Islet of Langerhans (tissue), 1 donor: ENCODE measurements at regions not wholly inside any gene's neighbourhood (a gene's known extent, or its start where the extent isn't known, plus 50 kb on each side); places are given as distances from the start of the nearest gene placed in this dataset.
"Not testable (repeated sequence)": the region's sequence is repeated elsewhere in the genome, so short reads cannot be mapped to it uniquely, and the experiment has no call there.

Experiments used
- FAIRE-seq: peaks from one replicate; lab custom pipeline; 2011; peaks lifted over from hg19 to GRCh38; lab: Jason Lieb, UNC

DNA sequence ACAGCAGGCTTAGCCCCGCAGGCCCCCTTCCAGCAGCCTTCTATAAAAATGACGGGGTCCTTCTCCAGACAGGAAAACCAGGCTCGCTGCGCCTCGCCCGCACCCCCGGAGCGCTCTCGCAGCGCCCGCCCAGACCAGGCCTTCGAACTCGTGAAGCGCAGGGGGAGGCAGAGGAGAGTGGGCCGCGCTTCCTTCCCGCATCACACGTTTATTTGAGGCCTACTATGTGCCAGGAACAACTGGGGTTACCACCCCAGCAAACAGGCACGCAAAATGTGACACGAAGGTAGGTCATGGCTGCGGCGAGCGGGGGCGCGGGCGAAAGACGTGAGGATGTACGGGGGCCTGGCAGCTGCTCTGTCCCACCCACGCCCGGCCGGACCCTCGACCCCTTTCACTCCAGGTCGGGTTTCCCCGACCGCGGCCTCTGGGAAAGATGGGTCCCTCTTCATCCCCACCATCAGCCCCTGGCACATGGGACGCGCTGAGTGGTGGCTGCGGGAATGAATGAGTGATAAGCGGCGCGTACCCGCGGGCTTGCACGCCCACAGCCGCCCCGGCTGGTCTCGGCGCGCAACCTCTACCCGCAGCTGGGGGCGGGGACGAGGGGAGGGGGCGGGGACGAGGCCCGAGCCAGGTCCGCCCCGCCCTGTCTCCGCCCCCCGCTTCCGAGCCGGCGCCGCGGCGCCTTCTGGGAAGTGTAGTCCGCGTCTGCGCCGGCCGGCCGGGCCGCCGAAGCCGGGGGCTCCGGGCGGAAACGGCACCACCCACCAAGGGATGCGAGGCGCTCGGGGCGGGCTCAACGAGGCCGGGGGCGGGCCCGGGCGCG is 59.1 kb downstream of the ZNF467 start:
- FAIRE-seq, result no peak

DNA sequence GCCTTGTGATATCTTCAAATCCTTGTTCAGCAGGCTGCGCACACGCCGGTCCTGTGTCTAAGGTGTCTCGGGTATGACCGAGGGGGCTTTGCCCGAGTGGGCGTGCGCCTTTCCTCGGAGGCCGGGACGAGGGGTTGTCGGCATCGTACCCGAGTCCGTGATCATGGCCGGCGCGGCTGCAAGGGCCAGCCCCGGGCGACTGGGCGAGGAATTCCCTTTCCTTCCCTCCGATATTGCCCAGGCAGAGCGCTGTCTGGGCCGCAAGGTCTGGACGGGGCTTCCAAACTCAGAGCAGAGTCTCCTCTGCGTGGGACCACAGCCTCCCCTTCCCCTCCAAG is 59.7 kb downstream of the ZNF467 start:
- FAIRE-seq, result no peak

DNA sequence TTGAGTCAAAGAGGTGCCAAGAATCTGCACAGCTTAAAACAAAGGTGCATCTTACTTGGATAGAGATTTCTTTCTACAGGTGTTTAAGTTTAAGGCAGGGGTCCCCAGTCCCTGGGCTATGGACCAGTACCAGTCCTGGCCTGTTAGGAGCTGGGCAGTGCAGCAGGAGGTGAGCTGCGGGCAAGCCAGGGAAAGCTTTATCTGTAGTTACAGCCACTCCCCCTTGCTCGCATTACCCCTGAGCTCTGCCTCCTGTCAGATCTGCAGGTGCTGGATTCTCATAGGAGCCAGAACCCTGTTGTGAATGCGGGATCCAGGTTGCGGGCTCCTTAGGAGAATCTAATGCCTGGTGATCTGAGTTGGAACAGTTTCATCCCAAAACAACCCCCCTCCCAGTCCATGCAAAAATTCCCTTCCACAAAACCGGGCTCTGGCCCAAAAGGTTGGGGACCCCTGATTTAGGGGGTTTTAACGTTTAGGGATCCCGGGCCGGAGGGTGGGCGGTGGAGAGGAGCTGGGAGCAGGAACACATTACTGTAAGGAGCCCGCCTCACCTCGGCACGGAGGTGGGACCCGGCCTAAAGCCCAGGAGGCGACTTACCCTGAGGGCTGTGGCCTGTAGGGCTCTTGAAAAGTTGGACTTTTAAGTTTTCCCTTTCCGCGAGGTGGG is 60.2 kb downstream of the ZNF467 start:
- FAIRE-seq, result no peak

- no peak for FAIRE-seq
Observed at GRCh38 chr7:149708026-149708425, 65.4 kb downstream of the ZNF467 start.

GRCh38 chr7:149707448-149707886 is 65.9 kb downstream of the ZNF467 start:
- FAIRE-seq, result no peak

DNA sequence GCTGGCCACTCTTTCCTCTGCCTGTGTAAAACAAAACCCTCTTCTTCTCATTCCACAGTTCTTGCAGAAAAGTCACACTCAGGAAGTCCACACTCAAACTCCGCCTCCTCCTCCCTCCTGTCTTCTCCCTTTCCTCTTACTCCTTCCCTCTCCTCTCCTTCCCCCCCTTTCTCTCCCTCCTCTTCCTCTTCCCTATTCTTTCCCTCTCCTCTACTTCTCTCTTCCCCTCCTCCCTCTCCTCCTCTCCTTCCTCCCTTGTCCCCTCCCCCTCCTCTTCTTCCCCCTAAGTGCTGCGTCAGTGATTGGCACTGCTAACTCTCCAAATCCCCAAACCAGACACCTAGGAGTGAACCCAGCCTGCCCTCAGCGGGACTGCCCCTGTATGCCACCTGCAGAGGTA is 67.0 kb downstream of the ZNF467 start:
- FAIRE-seq, result no peak

DNA sequence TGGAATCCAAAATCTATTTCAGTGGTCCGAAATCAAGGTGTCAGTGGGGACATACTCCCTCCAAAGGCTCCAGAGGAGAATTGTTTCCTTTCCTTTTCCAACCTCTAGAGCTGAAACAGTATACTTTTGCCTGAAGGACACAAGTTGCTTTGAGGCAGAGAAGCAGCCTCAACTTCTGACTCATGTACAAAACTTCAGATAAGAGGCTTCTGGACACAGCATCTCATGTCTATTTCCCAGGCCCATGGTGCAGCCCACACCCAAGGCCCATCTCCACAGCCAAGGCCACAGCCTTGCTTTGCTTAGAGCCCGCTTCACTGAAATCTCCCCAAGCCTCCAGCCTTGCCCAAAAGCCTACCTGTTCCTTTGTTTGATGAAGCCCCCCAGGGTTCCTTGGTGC is 68.9 kb downstream of the ZNF467 start:
- FAIRE-seq, result no peak

DNA sequence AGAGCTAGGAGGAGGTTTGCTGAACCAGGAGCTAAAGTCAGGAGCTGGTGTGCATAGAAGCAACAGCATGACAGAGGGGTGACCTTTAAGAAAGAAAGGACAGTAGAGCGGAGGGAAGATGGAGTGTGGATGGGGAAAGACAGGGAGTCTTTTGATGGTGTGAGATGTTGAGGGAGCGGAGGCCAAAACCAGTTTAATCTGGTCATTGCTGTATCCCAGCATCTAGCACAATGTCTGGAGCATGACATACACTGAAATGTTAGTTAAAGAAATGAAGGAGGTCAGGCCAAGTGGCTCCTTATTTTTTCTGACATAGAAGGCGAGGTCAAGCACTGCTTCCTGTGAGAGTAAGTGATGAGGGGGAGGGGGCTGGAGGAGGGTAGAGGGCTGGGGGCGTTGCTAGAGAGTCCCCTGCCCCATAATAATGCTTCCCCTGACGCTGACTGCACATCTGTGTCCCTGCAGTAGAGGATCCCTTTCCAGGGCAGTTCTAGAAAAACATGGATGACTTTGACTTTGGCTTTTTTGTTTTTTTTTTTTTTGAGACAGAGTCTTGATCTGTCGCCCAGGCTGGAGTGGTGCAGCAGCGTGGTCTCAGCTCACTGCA is 70.2 kb downstream of the ZNF467 start:
- no peak for FAIRE-seq

DNA sequence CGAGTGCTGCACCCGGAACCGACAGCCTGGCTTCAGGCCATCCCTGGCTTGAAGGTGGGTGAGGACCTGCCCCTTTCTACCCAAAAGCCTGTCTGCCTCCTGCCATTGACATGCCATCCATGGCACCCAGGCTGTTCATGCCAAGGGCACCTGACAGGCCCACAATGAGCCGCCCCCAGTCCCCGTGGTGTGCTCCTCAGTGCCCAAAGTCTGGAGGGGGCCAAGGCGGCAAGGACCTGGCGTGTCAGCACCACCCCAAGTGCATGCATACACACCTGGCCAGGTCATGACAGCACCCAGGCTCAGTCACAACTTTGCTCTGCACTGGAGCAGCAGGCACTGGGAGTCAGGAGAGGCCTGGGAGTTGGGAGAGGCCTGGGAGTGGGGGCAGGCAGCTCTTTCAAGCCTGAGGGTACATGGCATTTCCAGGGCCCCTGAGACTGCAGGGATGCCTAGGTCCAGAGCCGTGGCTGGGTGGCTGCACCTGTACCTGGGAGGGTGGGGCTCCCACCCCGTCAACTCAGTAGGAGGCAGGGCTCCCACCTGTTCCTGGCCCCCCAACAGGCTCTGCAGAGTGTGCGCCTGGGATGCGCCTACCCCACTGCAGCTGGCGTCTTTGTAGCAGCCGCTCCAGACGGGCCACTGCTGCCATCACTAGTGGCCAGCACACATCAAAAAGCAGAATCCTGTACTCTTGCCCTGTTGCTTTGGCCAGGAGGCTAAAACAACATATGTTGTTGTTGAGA is 71.7 kb downstream of the ZNF467 start:
- FAIRE-seq, result no peak

- not testable (repeated sequence) for FAIRE-seq
Observed at GRCh38 chr7:149697767-149698166, 75.6 kb downstream of the ZNF467 start.

DNA sequence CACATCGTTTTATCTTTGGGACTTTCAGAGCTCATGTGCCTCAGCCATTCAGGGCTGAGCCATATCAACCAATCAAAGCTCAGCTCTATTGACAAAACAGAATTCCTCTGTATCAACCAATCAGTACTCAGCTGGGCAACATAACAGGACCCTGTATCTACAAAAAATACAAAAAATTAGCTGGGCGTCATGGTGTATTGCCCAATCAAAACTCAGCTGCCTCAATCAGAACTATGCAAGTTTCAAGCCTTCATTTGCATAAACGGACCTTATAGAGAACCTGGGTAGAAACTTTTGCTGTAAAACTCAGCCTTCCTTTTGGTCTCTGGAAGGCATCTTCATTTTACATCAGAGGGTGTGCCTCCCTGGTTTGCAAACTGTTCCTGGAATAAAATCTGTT is 77.1 kb downstream of the ZNF467 start:
- FAIRE-seq, result no peak

GRCh38 chr7:149692557-149692982 is 80.8 kb downstream of the ZNF467 start:
- FAIRE-seq, result no peak

- FAIRE-seq, result no peak
Observed at GRCh38 chr7:149692056-149692455, 81.3 kb downstream of the ZNF467 start.

GRCh38 chr7:149690688-149691446 is 82.5 kb downstream of the ZNF467 start:
- no peak for FAIRE-seq

DNA sequence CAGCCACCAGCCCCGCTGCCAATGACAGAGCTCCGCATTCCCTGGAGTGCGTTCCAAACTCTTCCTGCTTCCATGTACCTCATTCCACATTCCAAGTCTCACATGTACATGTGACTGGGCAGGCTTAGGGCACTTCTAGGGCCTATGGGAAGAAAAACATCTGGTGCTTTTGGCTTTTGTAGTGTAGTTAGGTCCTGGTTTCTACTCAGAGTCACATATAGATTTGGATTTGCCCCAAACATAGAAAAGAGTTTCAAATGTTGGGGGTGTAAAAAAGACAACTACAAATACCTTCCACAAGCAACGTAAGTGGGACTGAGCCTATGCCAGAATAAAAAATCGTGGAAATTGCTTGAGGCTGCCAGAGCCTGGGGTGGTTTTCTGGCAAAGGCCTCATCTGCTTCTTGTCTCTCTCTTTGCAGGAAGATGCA is 84.1 kb downstream of the ZNF467 start:
- FAIRE-seq, result no peak

DNA sequence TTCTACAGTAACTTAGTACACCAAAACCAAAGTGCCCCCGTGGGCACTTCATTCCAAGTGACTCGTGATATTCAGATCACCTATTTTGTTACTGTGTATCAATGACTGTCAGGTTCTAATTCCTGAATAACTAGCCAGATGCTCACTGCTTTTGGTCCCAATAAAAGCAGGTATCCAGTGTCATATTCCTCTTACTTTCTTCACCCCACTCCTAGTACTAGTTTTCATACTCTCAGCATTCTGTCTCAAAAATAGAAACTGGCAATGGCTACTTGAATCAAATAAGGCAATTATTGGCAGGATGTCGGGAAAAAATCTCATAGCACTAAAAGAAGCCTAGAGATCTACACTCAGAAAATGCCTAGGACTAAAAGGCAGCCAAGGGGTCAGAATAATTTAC is 84.6 kb downstream of the ZNF467 start:
- no peak for FAIRE-seq

DNA sequence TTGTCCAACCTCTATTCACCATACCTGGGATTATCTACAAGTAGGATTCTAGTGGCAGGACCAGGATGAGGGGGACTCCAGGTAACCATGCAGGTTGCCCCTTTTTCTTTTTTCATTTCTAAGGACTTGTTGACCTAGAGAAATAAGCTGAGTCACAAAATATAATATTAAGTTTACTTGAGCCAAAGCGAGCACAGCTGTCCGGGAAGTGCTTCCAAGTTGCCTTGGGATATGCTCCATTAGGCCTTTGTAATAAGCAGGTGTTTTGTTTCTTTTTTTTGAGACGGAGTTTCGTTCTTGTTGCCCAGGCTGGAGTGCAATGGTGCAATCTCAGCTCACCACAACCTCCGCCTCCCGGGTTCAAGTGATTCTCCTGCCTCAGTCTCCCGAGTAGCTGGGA is 85.6 kb downstream of the ZNF467 start:
- not testable (repeated sequence) for FAIRE-seq

DNA sequence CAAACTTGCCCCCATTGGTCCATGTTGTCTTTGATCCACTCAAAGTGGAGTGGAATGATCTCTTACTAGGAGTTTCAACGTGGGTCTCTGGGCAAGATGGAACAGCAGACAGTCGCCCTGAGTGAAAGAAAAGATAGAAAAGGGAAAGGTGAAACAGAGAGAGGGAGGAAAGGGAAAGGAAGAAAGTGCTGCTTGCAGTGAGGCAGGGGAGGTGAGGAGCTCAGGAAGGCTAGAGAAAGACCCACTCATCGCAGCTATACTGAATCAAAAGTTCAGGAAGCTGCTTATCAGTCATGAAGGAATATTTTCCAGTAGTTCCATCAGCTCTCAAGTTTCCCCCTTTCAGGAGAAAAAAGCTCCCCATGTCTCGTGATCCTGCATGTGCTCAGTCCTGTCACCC is 86.9 kb downstream of the ZNF467 start:
- FAIRE-seq, result no peak

- no peak for FAIRE-seq
Observed at GRCh38 chr7:149686011-149686410, 87.4 kb downstream of the ZNF467 start.

DNA sequence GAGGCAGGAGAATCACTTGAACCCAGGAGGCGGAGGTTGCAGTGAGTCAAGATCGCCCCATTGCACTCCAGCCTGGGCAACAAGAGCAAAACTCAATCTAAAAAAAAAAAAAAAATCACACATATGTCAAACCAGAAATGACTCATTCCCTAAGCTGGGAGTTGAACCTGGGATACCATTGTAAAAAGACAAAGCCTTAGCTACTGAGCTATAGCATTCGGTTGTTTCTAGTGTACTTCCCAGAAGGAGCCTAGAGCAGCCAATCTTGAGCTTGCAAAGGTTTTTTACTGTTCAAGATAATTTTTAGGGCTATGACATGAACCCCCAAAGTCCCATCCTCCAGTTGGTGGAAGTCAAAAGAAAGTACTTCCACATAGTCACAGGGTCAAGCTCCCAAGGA is 87.9 kb downstream of the ZNF467 start:
- FAIRE-seq, result no peak

- FAIRE-seq, result no peak
Observed at GRCh38 chr7:149683898-149684297, 89.5 kb downstream of the ZNF467 start.

- FAIRE-seq, result no peak
Observed at GRCh38 chr7:149683181-149683580, 90.2 kb downstream of the ZNF467 start.
